22Rv1 (cell line): ENCODE measurements at regions not wholly inside any gene's neighbourhood (a gene's known extent, or its start where the extent isn't known, plus 50 kb on each side); places are given as distances from the start of the nearest gene placed in this dataset.

ENCODE experiments used
- ZFX ChIP-seq: fragments of 450-650 bp; IDR thresholded peaks from 2 replicates; pipeline ENCODE4 v1.6.1; 2017; ENCODE audit warnings: antibody characterized with exemption, borderline replicate concordance
- TF ChIP-seq, protein P1 (sequence below): fragments of 450-650 bp; IDR thresholded peaks from 2 replicates; pipeline ENCODE4 v1.5.1; 2017; ENCODE audit warnings: mild to moderate bottlenecking

DNA sequence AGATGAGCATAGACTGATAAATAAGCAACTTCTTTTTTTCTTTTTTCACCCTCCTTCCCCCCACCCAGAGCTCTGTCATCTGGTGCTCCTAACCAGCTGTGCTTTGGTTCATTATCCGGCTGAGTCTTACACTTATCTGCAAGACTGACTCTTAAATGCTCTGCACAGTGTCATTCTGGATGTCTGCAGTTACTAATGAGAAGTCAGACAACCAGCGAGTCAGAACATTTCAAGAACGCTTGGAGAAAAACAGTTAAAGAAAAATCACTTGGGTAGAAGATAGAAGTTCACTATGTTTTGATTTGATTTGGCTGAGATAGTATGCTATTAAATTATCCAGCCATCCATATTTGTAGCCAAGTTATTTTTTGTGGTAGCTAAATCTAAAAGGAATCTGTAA, 328.9 kb upstream of the PRICKLE1 start:
- TF ChIP-seq, protein P1, sequence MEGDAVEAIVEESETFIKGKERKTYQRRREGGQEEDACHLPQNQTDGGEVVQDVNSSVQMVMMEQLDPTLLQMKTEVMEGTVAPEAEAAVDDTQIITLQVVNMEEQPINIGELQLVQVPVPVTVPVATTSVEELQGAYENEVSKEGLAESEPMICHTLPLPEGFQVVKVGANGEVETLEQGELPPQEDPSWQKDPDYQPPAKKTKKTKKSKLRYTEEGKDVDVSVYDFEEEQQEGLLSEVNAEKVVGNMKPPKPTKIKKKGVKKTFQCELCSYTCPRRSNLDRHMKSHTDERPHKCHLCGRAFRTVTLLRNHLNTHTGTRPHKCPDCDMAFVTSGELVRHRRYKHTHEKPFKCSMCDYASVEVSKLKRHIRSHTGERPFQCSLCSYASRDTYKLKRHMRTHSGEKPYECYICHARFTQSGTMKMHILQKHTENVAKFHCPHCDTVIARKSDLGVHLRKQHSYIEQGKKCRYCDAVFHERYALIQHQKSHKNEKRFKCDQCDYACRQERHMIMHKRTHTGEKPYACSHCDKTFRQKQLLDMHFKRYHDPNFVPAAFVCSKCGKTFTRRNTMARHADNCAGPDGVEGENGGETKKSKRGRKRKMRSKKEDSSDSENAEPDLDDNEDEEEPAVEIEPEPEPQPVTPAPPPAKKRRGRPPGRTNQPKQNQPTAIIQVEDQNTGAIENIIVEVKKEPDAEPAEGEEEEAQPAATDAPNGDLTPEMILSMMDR: no peak
- TF ChIP-seq ZFX: no peak
